ENCODE measurements at regions not wholly inside any gene's neighbourhood (a gene's known extent, or its start where the extent isn't known, plus 50 kb on each side); places are given as distances from the start of the nearest gene placed in this dataset.

DNA sequence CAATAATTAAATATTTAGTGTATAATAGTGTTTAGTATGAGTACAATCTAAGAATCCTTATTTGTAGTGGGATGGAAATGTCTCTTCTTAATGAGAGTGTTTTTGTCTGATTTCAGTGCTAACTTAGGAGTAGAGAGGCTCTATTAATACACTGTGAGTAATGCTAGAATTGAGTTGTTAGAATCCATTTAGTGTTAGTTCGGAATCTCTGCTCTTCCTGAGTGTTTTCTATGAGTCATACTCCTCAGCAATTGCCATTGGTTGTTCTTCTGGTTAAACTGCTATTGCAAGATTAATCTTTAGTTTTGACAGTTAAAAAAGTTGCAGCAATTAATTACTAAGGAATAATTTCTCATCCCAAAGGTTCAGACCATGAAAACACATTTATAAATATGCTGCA lies 828.6 kb upstream of the POU3F3 start:
- TF ChIP-seq ZNF274 (IDR thresholded peaks at IDR 0.05; ENCODE audit: low read depth, low read length) (no peak), SUZ12 (IDR thresholded peaks at IDR 0.05; ENCODE audit: extremely low read depth, insufficient read depth, insufficient read length) (no peak)
